GM23338 (cell line): ENCODE measurements at regions not wholly inside any gene's neighbourhood (a gene's known extent, or its start where the extent isn't known, plus 50 kb on each side); places are given as distances from the start of the nearest gene placed in this dataset.
"Not testable (repeated sequence)": the region's sequence is repeated elsewhere in the genome, so short reads cannot be mapped to it uniquely, and the experiment has no call there.

Experiments
- ATAC-seq: fragments of 200-7000 bp; cut with Tn5 transposase; 3 replicates; pipeline ENCODE4 v1.9.1; 2020
- DNase-seq: peaks from one replicate; pipeline ENCODE4 v3.0.0-alpha.2; 2015; ENCODE audit warnings: low spot score
- H2AFZ ChIP-seq: fragments of 200-600 bp; sonication (generic); 2 replicates; pipeline ENCODE4 v1.8.0; 2016; ENCODE audit warnings: antibody characterized with exemption, mild to moderate bottlenecking, moderate library complexity
- H3F3A ChIP-seq: fragments of 200-600 bp; sonication (generic); replicated peaks from 2 replicates; pipeline ENCODE4 v1.8.0; 2017; ENCODE audit warnings: antibody characterized with exemption, mixed run types, low read depth
- H3K27ac ChIP-seq: fragments of 200-600 bp; sonication (generic); 2 replicates; pipeline ENCODE4 v1.6.1; 2016; ENCODE audit warnings: low read depth
- H3K27me3 ChIP-seq: fragments of 200-600 bp; sonication (generic); 2 replicates; pipeline ENCODE4 v1.8.0; 2016; ENCODE audit warnings: mild to moderate bottlenecking, mixed run types, moderate library complexity; ENCODE audit not compliant: insufficient read depth
- H3K36me3 ChIP-seq: fragments of 200-600 bp; sonication (generic); 2 replicates; pipeline ENCODE4 v1.8.0; 2016; ENCODE audit warnings: mild to moderate bottlenecking; ENCODE audit not compliant: insufficient read depth
- H3K4me1 ChIP-seq: fragments of 200-600 bp; sonication (generic); 2 replicates; pipeline ENCODE4 v1.8.0; 2016; ENCODE audit warnings: mild to moderate bottlenecking, moderate library complexity; ENCODE audit not compliant: insufficient read depth
- H3K4me2 ChIP-seq: fragments of 200-600 bp; sonication (generic); 2 replicates; pipeline ENCODE4 v1.7.1; 2017; ENCODE audit warnings: mixed run types
- H3K4me3 ChIP-seq: fragments of 200-600 bp; sonication (generic); 2 replicates; pipeline ENCODE4 v1.6.1; 2016; ENCODE audit warnings: mixed run types
- H3K79me2 ChIP-seq: fragments of 200-600 bp; sonication (generic); replicated peaks from 2 replicates; pipeline ENCODE4 v1.8.0; 2017; ENCODE audit warnings: mild to moderate bottlenecking; ENCODE audit not compliant: insufficient read depth
- H3K9me2 ChIP-seq: fragments of 200-600 bp; sonication (generic); 2 replicates; pipeline ENCODE4 v1.8.0; 2017; ENCODE audit not compliant: insufficient read depth
- H4K20me1 ChIP-seq: fragments of 200-600 bp; sonication (generic); replicated peaks from 2 replicates; pipeline ENCODE4 v1.8.0; 2017; ENCODE audit warnings: mild to moderate bottlenecking; ENCODE audit not compliant: insufficient read depth
- H3K27ac Mint-ChIP-seq: 2 replicates; pipeline ENCODE4 v1.8.0; 2020; ENCODE audit warnings: inconsistent platforms, mild to moderate bottlenecking, moderate library complexity, mixed read lengths
- H3K27me3 Mint-ChIP-seq: 3 replicates; pipeline ENCODE4 v1.8.0; 2022; ENCODE audit warnings: low read depth, mild to moderate bottlenecking, moderate library complexity, mixed read lengths, inconsistent platforms; ENCODE audit not compliant: insufficient read depth, poor library complexity
- H3K36me3 Mint-ChIP-seq: 3 replicates; pipeline ENCODE4 v1.8.0; 2021; ENCODE audit warnings: low read depth, mild to moderate bottlenecking, inconsistent platforms, moderate library complexity, mixed read lengths
- H3K4me1 Mint-ChIP-seq: 3 replicates; pipeline ENCODE4 v1.8.0; 2020; ENCODE audit warnings: mild to moderate bottlenecking, inconsistent platforms, mixed read lengths
- H3K4me3 Mint-ChIP-seq: 3 replicates; pipeline ENCODE4 v1.8.0; 2021; ENCODE audit warnings: moderate library complexity, mild to moderate bottlenecking, inconsistent platforms, mixed read lengths
- H3K9me3 Mint-ChIP-seq: 3 replicates; pipeline ENCODE4 v1.8.0; 2020; ENCODE audit warnings: moderate library complexity, mild to moderate bottlenecking, inconsistent platforms, mixed read lengths
- JUNB ChIP-seq: IDR thresholded peaks from one replicate; pipeline ENCODE4 v1.6.1; 2016; ENCODE audit warnings: antibody characterized with exemption; ENCODE audit not compliant: unreplicated experiment
- ZNF114 ChIP-seq: fragments of 250-450 bp; sonication (Bioruptor Pico); IDR thresholded peaks from 2 replicates; pipeline ENCODE4 v1.5.0; 2020; ENCODE audit warnings: mild to moderate bottlenecking, moderate library complexity
- TF ChIP-seq, protein P1 (sequence below): IDR thresholded peaks from 2 replicates; pipeline ENCODE4 v1.6.1; 2016; ENCODE audit warnings: antibody characterized with exemption
- TF ChIP-seq, protein P2 (sequence below): IDR thresholded peaks from one replicate; pipeline ENCODE4 v1.6.1; 2018; ENCODE audit warnings: antibody characterized with exemption; ENCODE audit not compliant: unreplicated experiment

DNA sequence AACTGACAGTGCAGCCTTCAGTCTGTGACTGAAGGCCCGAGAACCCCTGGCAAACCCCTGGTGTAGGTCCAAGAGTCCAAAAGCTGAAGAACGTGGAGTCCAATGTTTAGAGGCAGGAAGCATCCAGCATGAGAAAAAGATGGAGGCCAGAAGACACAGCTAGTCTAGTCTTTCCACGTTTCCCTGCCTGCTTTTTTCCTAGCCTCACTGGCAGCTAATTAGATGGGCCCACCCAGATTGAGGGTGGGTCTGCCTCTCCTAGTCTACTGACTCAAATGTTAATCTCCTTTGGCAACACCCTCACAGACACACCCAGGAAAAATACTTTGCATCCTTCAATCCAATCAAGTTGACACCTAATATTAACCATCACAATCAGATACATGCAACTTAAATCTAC is 87.8 kb downstream of the TENT5D start:
- H3K9me3 Mint-ChIP-seq, H3K27ac Mint-ChIP-seq, H3F3A ChIP-seq, H2AFZ ChIP-seq, H4K20me1 ChIP-seq, H3K4me2 ChIP-seq, H3K9me2 ChIP-seq, DNase-seq, H3K4me3 ChIP-seq, H3K4me3 Mint-ChIP-seq, H3K27ac ChIP-seq, H3K36me3 ChIP-seq, H3K79me2 ChIP-seq, H3K4me1 ChIP-seq, H3K27me3 Mint-ChIP-seq, ATAC-seq, H3K36me3 Mint-ChIP-seq, H3K27me3 ChIP-seq: not testable (repeated sequence)
- peaks cover 16% of the 10 kb centered on the region for H3K4me1 Mint-ChIP-seq

DNA sequence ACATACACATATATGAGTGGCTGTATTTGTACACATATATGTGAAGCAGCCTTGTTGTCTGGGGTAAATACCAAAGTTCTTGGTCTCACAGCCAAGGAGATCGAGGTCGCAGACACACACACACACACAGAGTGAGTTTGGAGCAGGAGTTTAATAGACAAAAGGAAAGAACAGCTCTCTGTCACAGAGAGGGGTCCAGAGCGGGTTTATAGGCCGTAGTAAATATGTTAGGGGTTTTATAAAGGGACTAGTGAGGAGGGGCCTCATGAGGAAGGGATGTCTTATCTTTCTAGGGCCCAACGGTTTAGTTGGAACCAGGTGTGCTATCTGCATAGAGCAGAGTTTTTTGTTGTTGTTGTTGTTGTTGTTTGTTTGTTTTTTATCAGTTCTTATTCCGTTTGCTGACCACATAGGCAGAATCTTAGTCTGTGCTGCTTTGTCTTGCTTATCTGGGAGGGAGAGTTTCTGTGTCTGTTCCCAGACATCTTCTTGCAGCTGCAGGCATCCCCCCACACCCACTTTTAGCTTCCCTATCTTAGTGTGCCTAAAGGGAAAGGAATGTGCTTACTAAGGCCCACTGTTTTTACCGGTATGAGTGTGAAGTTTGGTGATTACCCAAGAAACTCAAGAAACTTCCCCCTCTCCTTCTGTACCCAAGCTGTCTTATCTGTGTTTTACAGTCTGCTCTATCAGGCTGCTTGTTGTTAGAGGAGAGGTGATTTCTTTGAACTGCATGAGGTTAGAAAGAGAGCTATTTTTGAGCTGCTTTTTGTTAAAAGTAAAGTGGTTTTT is 91.9 kb downstream of the TENT5D start:
- no peaks in the 10 kb centered on the region; the same call in 1 of the 2 replicates for H3K4me1 ChIP-seq
- H3K27me3 ChIP-seq, result no peaks in the 10 kb centered on the region
- H3K27ac ChIP-seq, result no peak overlapping the region
- H3K36me3 ChIP-seq, result no peaks in the 10 kb centered on the region
- no peaks in the 10 kb centered on the region for H3K9me2 ChIP-seq
- Mint-ChIP-seq H3K36me3 (no peaks in the 10 kb centered on the region), H3K4me3 (peak overlapping the region; percentile 30; the same call in 1 of the 3 replicates), H3K9me3 (no peaks in the 10 kb centered on the region), H3K4me1 (peaks cover 20% of the 10 kb centered on the region), H3K27ac (peak overlapping the region; percentile 85), H3K27me3 (no peaks in the 10 kb centered on the region)
- H3K4me2 ChIP-seq, result peak overlapping the region; percentile 43
- H3K4me3 ChIP-seq, result no peak overlapping the region
- TF ChIP-seq JUNB, result no peak
- TF ChIP-seq, protein P1, sequence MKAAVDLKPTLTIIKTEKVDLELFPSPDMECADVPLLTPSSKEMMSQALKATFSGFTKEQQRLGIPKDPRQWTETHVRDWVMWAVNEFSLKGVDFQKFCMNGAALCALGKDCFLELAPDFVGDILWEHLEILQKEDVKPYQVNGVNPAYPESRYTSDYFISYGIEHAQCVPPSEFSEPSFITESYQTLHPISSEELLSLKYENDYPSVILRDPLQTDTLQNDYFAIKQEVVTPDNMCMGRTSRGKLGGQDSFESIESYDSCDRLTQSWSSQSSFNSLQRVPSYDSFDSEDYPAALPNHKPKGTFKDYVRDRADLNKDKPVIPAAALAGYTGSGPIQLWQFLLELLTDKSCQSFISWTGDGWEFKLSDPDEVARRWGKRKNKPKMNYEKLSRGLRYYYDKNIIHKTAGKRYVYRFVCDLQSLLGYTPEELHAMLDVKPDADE, result no peak
- TF ChIP-seq, protein P2, sequence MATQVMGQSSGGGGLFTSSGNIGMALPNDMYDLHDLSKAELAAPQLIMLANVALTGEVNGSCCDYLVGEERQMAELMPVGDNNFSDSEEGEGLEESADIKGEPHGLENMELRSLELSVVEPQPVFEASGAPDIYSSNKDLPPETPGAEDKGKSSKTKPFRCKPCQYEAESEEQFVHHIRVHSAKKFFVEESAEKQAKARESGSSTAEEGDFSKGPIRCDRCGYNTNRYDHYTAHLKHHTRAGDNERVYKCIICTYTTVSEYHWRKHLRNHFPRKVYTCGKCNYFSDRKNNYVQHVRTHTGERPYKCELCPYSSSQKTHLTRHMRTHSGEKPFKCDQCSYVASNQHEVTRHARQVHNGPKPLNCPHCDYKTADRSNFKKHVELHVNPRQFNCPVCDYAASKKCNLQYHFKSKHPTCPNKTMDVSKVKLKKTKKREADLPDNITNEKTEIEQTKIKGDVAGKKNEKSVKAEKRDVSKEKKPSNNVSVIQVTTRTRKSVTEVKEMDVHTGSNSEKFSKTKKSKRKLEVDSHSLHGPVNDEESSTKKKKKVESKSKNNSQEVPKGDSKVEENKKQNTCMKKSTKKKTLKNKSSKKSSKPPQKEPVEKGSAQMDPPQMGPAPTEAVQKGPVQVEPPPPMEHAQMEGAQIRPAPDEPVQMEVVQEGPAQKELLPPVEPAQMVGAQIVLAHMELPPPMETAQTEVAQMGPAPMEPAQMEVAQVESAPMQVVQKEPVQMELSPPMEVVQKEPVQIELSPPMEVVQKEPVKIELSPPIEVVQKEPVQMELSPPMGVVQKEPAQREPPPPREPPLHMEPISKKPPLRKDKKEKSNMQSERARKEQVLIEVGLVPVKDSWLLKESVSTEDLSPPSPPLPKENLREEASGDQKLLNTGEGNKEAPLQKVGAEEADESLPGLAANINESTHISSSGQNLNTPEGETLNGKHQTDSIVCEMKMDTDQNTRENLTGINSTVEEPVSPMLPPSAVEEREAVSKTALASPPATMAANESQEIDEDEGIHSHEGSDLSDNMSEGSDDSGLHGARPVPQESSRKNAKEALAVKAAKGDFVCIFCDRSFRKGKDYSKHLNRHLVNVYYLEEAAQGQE, result no peak
- no peak for TF ChIP-seq ZNF114 (CRISPR knock-in tag)
- no peaks in the 10 kb centered on the region for H4K20me1 ChIP-seq
- no peaks in the 10 kb centered on the region for H3K79me2 ChIP-seq
- H3F3A ChIP-seq, result no peaks in the 10 kb centered on the region
- DNase-seq, result peak; percentile 21
- peak overlapping the region; percentile 78; the same call in 1 of the 2 replicates for H2AFZ ChIP-seq
- peak; percentile 82 for ATAC-seq
